ENCODE measurements at regions not wholly inside any gene's neighbourhood (a gene's known extent, or its start where the extent isn't known, plus 50 kb on each side); places are given as distances from the start of the nearest gene placed in this dataset.

DNA sequence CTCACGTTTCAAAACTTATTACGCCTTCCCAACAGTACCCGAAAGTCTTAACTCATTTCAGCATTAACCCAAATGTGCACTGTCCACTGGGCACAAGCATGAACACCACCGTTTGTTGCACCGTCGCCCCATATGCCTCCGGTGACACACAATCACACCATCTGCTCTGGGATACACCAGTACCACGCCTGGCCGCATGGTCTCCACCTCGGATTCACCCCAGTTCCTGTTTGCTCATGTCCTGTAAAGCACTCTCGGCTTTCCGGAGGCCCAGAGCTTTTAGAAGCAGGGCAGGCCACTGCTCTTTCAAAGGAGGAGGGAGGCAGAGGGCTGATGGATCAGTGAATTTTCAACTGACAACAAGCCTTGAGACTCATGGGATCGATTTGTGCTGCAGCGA is 1570.0 kb upstream of the DEFB115 start:
- DNase-seq (ENCODE audit: low spot score in 2 of 2) = no peak
- Histone ChIP-seq H3K27me3 (no peaks in the 10 kb centered on the region), H3K27ac (no peak overlapping the region), H3K36me3 (no peaks in the 10 kb centered on the region), H3K9me3 (no peaks in the 10 kb centered on the region), H3K4me1 (no peaks in the 10 kb centered on the region), H3K4me3 (no peak overlapping the region)
- intact Hi-C loops (cut with DNase I) = no loop called here
- no peak for TF ChIP-seq CTCF (IDR thresholded peaks at IDR 0.05)

GRCh38 chr20:29689411-29690225 is 1567.8 kb upstream of the DEFB115 start:
- Histone ChIP-seq H3K4me3 (no peak overlapping the region), H3K4me1 (no peaks in the 10 kb centered on the region), H3K27ac (no peak overlapping the region), H3K9me3 (no peaks in the 10 kb centered on the region), H3K27me3 (no peaks in the 10 kb centered on the region), H3K36me3 (no peaks in the 10 kb centered on the region)
- DNase-seq (ENCODE audit: low spot score in 2 of 2) = no peak
- no peak for TF ChIP-seq CTCF (IDR thresholded peaks at IDR 0.05)
- intact Hi-C loops (cut with DNase I) = no loop called here

DNA sequence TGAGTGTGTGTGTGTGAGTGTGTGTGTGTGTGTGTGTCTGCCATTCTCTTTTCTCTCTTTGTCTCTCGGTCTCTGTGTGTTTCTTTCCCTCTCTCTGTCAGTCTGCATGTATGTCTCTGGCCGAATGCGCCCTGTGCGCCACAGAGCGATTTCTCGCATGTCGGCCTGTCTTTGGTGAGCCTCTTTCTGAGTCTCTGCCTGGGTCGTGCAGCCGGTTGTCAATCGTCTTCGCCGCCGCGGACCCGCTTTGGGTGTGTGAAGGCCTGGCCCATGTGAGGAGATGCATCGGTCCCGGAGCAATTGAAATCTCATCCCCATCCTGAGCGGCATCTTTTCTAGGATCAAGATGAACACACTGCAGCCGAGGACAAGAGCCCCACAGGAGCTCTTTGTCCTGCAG is 1567.2 kb upstream of the DEFB115 start:
- no peak for TF ChIP-seq CTCF (IDR thresholded peaks at IDR 0.05)
- intact Hi-C loops (cut with DNase I) = no loop called here

GRCh38 chr20:29740601-29740950 is 1516.9 kb upstream of the DEFB115 start:
- Histone ChIP-seq H3K4me3 (no peak overlapping the region), H3K27me3 (no peaks in the 10 kb centered on the region), H3K9me3 (peaks cover 5 to 15% of the 10 kb centered on the region in 2 donors), H3K36me3 (no peaks in the 10 kb centered on the region), H3K4me1 (no peaks in the 10 kb centered on the region), H3K27ac (no peak overlapping the region)
- DNase-seq (ENCODE audit: low spot score in 2 of 2) = no peak
- TF ChIP-seq CTCF (IDR thresholded peaks at IDR 0.05) = no peak
- intact Hi-C loops (cut with DNase I) = no loop called here

More for the DNA sequence above, 1567.2 kb upstream of the DEFB115 start:
- Histone ChIP-seq H3K9me3 (no peaks in the 10 kb centered on the region), H3K27me3 (no peaks in the 10 kb centered on the region), H3K36me3 (no peaks in the 10 kb centered on the region), H3K4me3 (no peak overlapping the region), H3K4me1 (no peaks in the 10 kb centered on the region), H3K27ac (no peak overlapping the region)
- DNase-seq (ENCODE audit: low spot score in 2 of 2) = no peak

DNA sequence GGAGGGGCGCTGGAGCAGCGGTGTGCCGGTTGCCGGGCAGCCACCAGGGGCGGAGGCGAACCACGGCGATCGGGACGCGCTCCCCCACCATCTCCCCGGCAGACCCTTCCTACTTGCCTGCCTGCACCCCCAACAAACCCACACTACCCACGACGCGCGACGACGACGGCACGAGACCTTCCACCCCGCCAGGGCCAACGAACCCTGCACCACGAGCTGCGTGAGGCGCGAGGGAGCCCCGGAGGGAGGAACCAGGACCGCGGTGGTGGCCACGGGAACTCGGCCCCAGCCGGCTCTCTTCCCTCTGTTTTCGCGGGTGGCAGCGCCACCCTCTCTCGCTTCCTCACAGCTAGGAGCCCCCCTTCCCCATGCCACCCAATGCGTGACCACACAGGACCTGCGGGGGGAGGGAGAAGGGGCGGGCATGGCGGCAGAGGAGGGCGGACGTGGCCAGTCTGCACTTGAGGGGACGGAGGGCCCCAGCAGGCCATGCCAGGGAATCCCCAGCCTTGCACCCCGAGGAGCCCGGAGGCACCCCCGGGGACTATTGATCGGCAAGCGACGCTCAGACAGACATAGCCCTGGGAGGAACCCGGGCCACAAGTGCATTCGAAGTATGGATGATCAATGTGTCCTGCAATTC is 1516.4 kb upstream of the DEFB115 start:
- no peaks in the 10 kb centered on the region for H3K4me1 ChIP-seq
- intact Hi-C loops (cut with DNase I) = no loop called here
- no peaks in the 10 kb centered on the region for H3K27me3 ChIP-seq
- TF ChIP-seq CTCF (IDR thresholded peaks at IDR 0.05) = no peak
- no peak overlapping the region for H3K27ac ChIP-seq
- H3K4me3 ChIP-seq = no peak overlapping the region
- DNase-seq (ENCODE audit: low spot score in 2 of 2) = no peak
- no peaks in the 10 kb centered on the region for H3K36me3 ChIP-seq
- H3K9me3 ChIP-seq = peaks cover 5 to 15% of the 10 kb centered on the region in 2 donors
